ENCODE measurements at regions not wholly inside any gene's neighbourhood (a gene's known extent, or its start where the extent isn't known, plus 50 kb on each side); places are given as distances from the start of the nearest gene placed in this dataset.

DNA sequence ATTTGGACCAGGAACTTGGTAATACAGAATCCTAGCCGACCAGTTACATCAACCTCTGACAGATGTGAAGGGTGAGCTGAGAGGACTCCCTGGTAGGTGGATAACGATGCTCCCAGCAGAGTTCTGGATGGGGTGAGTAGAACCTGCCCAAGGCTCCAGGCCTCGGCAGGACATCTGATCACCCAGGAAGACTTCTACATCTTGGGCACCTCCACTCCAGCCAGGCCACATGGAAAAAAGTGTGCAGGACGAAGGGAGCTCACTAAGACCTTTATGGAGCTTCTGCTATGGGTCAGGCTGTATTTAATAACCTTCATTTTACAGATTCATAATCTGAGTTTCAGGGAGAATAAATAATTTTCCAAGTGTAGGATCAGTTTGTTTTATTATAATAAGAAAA lies 1028.7 kb downstream of the BCL11B start:
- TF ChIP-seq, protein P1, sequence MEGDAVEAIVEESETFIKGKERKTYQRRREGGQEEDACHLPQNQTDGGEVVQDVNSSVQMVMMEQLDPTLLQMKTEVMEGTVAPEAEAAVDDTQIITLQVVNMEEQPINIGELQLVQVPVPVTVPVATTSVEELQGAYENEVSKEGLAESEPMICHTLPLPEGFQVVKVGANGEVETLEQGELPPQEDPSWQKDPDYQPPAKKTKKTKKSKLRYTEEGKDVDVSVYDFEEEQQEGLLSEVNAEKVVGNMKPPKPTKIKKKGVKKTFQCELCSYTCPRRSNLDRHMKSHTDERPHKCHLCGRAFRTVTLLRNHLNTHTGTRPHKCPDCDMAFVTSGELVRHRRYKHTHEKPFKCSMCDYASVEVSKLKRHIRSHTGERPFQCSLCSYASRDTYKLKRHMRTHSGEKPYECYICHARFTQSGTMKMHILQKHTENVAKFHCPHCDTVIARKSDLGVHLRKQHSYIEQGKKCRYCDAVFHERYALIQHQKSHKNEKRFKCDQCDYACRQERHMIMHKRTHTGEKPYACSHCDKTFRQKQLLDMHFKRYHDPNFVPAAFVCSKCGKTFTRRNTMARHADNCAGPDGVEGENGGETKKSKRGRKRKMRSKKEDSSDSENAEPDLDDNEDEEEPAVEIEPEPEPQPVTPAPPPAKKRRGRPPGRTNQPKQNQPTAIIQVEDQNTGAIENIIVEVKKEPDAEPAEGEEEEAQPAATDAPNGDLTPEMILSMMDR (IDR thresholded peaks at IDR 0.05) = no peak
- TF ChIP-seq ZFX (IDR thresholded peaks at IDR 0.05; ENCODE audit: borderline replicate concordance) = no peak
